GM18873 (cell line): ENCODE measurements at regions not wholly inside any gene's neighbourhood (a gene's known extent, or its start where the extent isn't known, plus 50 kb on each side); places are given as distances from the start of the nearest gene placed in this dataset.

Experiments
- ATAC-seq: cut with Tn5 transposase; IDR thresholded peaks from one replicate; pipeline ENCODE4 v1.9.1; 2021; ENCODE audit warnings: mild to moderate bottlenecking, moderate library complexity, moderate number of reproducible peaks; ENCODE audit not compliant: unreplicated experiment, low FRiP score

GRCh38 chr9:129254566-129255287 is 76.7 kb upstream of the IER5L start:
- ATAC-seq: no peak

- ATAC-seq: no peak
These were observed 75.8 kb upstream of the IER5L start for GRCh38 chr9:129253803-129254381.

- ATAC-seq: no peak
These were observed 75.1 kb upstream of the IER5L start for GRCh38 chr9:129252937-129253802.

- ATAC-seq: no peak
These were observed 72.7 kb upstream of the IER5L start for GRCh38 chr9:129250786-129251185.

- ATAC-seq: no peak
These were observed 69.5 kb upstream of the IER5L start for GRCh38 chr9:129247285-129248153.

- no peak for ATAC-seq
These were observed 67.2 kb upstream of the IER5L start for GRCh38 chr9:129245276-129245675.

- no peak for ATAC-seq
These were observed 65.0 kb upstream of the IER5L start for GRCh38 chr9:129242971-129243561.

- no peak for ATAC-seq
These were observed 64.3 kb upstream of the IER5L start for GRCh38 chr9:129242191-129242941.

- no peak for ATAC-seq
These were observed 63.7 kb upstream of the IER5L start for GRCh38 chr9:129241725-129242124.

- ATAC-seq: no peak
These were observed 62.6 kb upstream of the IER5L start for GRCh38 chr9:129240581-129241211.

- ATAC-seq: no peak
These were observed 62.0 kb upstream of the IER5L start for GRCh38 chr9:129239946-129240490.

GRCh38 chr9:129237803-129238202 is 59.7 kb upstream of the IER5L start:
- ATAC-seq: no peak

GRCh38 chr9:129237164-129237611 is 59.1 kb upstream of the IER5L start:
- ATAC-seq: no peak

GRCh38 chr9:129236441-129237145 is 58.5 kb upstream of the IER5L start:
- no peak for ATAC-seq

- ATAC-seq: no peak
These were observed 57.9 kb upstream of the IER5L start for GRCh38 chr9:129235931-129236331.

GRCh38 chr9:129235041-129235930 is 57.2 kb upstream of the IER5L start:
- no peak for ATAC-seq

GRCh38 chr9:129234491-129234890 is 56.4 kb upstream of the IER5L start:
- ATAC-seq: no peak
